ENCODE measurements at regions not wholly inside any gene's neighbourhood (a gene's known extent, or its start where the extent isn't known, plus 50 kb on each side); places are given as distances from the start of the nearest gene placed in this dataset.

- no peak overlapping the region for H3K27ac ChIP-seq
- TF ChIP-seq CTCF (conservative IDR thresholded peaks at IDR 0.05): no peak
Observed at GRCh38 chr9:3698076-3698475, 172.3 kb upstream of the RFX3 start.

- H3K27ac ChIP-seq: no peak overlapping the region
- no peak for TF ChIP-seq CTCF (conservative IDR thresholded peaks at IDR 0.05)
Observed at GRCh38 chr9:3696368-3696767, 170.6 kb upstream of the RFX3 start.

- no peak for TF ChIP-seq CTCF (conservative IDR thresholded peaks at IDR 0.05)
- no peak overlapping the region for H3K27ac ChIP-seq
Observed at GRCh38 chr9:3692606-3693005, 166.8 kb upstream of the RFX3 start.

GRCh38 chr9:3689555-3689954 lies 163.8 kb upstream of the RFX3 start:
- H3K27ac ChIP-seq: no peak overlapping the region
- TF ChIP-seq CTCF (conservative IDR thresholded peaks at IDR 0.05): no peak

- H3K27ac ChIP-seq: no peak overlapping the region
- TF ChIP-seq CTCF (conservative IDR thresholded peaks at IDR 0.05): no peak
Observed at GRCh38 chr9:3687145-3687544, 161.3 kb upstream of the RFX3 start.

GRCh38 chr9:3682186-3682585 lies 156.4 kb upstream of the RFX3 start:
- no peak overlapping the region for H3K27ac ChIP-seq
- no peak for TF ChIP-seq CTCF (conservative IDR thresholded peaks at IDR 0.05)

GRCh38 chr9:3677541-3677940 lies 151.7 kb upstream of the RFX3 start:
- H3K27ac ChIP-seq: peak overlapping the region; percentile 47
- TF ChIP-seq CTCF (conservative IDR thresholded peaks at IDR 0.05): no peak

GRCh38 chr9:3676766-3677165 lies 151.0 kb upstream of the RFX3 start:
- peak overlapping the region; percentile 47 for H3K27ac ChIP-seq
- no peak for TF ChIP-seq CTCF (conservative IDR thresholded peaks at IDR 0.05)

Data from VCaP (cell line).